Pancreas (tissue), 10 donors: ENCODE measurements at regions not wholly inside any gene's neighbourhood (a gene's known extent, or its start where the extent isn't known, plus 50 kb on each side); places are given as distances from the start of the nearest gene placed in this dataset.

Experiments
- ATAC-seq, 4 donors: fragments of 200-7000 bp; cut with Tn5 transposase; one replicate each; pipeline versions ENCODE4 v1.8.0 to v1.9.1; 2020; ENCODE audit warnings: mild to moderate bottlenecking in 4 of 4, moderate library complexity in 4 of 4
- DNase-seq, 6 donors: peaks; one replicate each; pipeline ENCODE4 v3.0.0-alpha.2; 2020
- FAIRE-seq: peaks from 2 replicates; lab custom pipeline; 2012; peaks lifted over from hg19 to GRCh38; lab: Jason Lieb, UNC
- H3K27ac ChIP-seq, 4 donors: fragments of 200-600 bp; sonication (generic); 1 replicate in 3 of 4; 2 replicates in 1 of 4; pipeline versions ENCODE4 v1.5.0 to v1.8.0; 2020
- H3K27me3 ChIP-seq, 4 donors: fragments of 200-600 bp; one replicate each; pipeline ENCODE4 v1.8.0; 2021
- H3K36me3 ChIP-seq, 3 donors: fragments of 200-600 bp; sonication (generic) in 1 of 3; one replicate each; pipeline versions ENCODE4 v1.5.0 to v1.8.0; 2020 to 2021
- H3K4me1 ChIP-seq, 3 donors: fragments of 200-600 bp; one replicate each; pipeline ENCODE4 v1.8.0; 2021
- H3K4me3 ChIP-seq, 4 donors: fragments of 200-600 bp; sonication (generic) in 2 of 4; one replicate each; pipeline versions ENCODE4 v1.5.0 to v1.8.0; 2020 to 2021
- H3K9me3 ChIP-seq, 4 donors: fragments of 200-600 bp; one replicate each; pipeline ENCODE4 v1.8.0; 2021
- WGBS, 2 donors: extraction: QIAGEN DNeasy Blood & Tissue Kit; methylation state at CpG; one replicate each; pipeline ENCODE4 v1.1.7; 2013; 5-methylcytosine and 5-hydroxymethylcytosine counted together
- intact Hi-C, 3 donors: fragments of 100-400 bp; cut with DNase I; formaldehyde crosslinking; loops; one replicate each; pipeline versions ENCODE4 v1.11.1 to v1.14.2; 2022
- TF ChIP-seq, protein P1 (sequence below), 4 donors: fragments of 200-600 bp; sonication (generic) in 3 of 4; IDR thresholded peaks; one replicate each; pipeline versions ENCODE4 v1.5.0 to v1.8.0; 2021; ENCODE audit warnings: antibody characterized with exemption in 4 of 4
- donor health status: healthy with polysubstance abuse.
- donor health status: DM: no; HTN: no; CAD: no; lungs with moderate emphysema.
- donor health status: DM: no; HTN: no; CAD: no.
- donor health status: control.
- donor health status: control.
- donor health status: Bipolar disorder and iron deficiency.
- donor health status: DM: yes; HTN: yes; CAD: no.
- donor health status: DM: no; HTN: no; CAD: no.
- donor health status: DM: no; HTN: no; CAD: no.
- donor health status: DM: yes; HTN: yes; CAD: no.

DNA sequence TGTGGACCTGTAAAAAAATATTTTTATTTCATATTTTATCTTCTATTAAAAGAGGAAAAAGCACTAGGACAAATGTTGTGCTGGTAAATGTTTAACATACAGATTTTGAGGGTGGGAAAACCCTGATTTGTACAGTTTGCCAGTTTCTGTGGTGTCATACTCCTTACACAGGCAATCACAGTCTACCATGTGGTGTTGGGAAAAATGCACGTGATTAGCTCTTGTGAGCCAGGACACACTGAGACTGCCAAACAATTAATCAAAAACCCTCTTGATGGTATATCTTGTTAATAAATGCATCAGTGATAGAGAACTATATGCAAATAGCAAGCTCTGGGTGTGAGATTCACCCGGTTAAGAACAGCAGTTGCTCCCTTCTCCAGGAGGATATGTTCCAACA, 136.5 kb upstream of the ZC3H11B start:
- WGBS, 2 donors, result 11 to 12% methylated on average over 2 of the region's 2 CpGs
- no peaks in the 10 kb centered on the region for H3K27me3 ChIP-seq
- no peak for DNase-seq
- H3K36me3 ChIP-seq, result no peaks in the 10 kb centered on the region
- no peaks in the 10 kb centered on the region for H3K4me1 ChIP-seq
- no peak for FAIRE-seq
- no peak for ATAC-seq
- intact Hi-C loops, result no loop called here
- TF ChIP-seq, protein P1, sequence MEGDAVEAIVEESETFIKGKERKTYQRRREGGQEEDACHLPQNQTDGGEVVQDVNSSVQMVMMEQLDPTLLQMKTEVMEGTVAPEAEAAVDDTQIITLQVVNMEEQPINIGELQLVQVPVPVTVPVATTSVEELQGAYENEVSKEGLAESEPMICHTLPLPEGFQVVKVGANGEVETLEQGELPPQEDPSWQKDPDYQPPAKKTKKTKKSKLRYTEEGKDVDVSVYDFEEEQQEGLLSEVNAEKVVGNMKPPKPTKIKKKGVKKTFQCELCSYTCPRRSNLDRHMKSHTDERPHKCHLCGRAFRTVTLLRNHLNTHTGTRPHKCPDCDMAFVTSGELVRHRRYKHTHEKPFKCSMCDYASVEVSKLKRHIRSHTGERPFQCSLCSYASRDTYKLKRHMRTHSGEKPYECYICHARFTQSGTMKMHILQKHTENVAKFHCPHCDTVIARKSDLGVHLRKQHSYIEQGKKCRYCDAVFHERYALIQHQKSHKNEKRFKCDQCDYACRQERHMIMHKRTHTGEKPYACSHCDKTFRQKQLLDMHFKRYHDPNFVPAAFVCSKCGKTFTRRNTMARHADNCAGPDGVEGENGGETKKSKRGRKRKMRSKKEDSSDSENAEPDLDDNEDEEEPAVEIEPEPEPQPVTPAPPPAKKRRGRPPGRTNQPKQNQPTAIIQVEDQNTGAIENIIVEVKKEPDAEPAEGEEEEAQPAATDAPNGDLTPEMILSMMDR (IDR thresholded peaks at IDR 0.05), result no peak
- H3K9me3 ChIP-seq, result no peaks in the 10 kb centered on the region
- H3K27ac ChIP-seq, result no peak overlapping the region
- no peak overlapping the region for H3K4me3 ChIP-seq

DNA sequence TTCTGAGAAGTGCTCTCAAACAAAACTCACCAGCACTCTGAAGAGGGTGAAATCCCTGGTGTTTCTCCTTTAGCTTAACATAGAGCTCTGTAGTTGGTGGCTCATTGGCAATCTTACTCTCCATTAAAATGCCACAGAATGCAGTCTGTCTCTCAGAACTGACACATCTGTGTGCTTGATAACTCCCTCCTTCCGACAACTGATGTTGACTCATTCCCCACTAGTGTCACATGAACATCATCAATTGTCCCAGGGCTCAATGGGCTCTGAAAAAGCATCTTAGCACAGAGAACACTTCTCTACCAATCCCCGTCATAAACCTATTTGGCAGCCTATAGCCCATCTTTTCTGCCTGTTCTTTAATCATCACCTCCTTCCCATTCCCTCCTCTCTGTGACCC, 133.2 kb upstream of the ZC3H11B start:
- intact Hi-C loops, result no loop called here
- no peak for FAIRE-seq

DNA sequence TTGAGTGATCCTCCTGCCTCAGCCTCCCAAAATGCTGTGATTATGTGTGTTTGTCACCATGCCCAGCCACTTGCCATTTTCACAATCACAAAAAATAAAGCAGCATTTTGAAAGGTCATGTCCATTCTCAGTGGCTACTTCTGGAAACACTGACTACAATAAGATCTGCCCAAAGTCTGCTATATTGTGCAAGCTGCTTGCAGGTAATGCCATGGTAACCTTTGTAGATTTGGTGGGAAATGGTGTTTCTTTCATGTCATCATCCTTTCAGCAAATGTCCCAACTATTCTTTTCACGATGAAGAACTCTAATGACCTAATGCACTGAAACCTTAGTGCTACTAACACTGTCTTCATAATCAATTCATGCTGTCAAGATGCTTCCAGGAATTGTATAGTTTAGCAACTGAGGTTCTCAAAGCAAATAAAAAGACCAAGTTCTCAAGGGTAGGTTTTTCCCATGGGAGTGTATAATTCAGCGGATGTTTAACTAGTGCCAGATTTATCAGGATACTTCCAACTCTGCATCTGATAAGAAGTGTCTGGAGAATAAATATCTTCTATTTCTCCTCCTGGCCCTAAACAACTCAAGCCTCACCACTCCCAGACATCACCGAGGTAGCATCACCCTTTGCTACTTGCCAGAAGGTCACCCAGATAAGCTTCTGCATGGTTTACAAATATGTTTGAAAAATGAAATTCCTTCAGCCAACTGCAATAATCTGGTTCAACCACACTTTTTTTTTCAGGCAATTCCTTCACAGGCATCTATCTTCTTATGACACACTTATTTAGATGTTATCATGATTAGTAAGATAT, 132.0 kb upstream of the ZC3H11B start:
- no peaks in the 10 kb centered on the region for H3K36me3 ChIP-seq
- no peak overlapping the region for H3K27ac ChIP-seq
- no peak for FAIRE-seq
- WGBS, 2 donors, result 42 to 43% methylated on average over 3 of the region's 3 CpGs
- no peak for DNase-seq
- H3K4me3 ChIP-seq, result no peak overlapping the region
- TF ChIP-seq, protein P1 (IDR thresholded peaks at IDR 0.05), result no peak
- H3K4me1 ChIP-seq, result no peaks in the 10 kb centered on the region
- H3K27me3 ChIP-seq, result no peaks in the 10 kb centered on the region
- H3K9me3 ChIP-seq, result no peaks in the 10 kb centered on the region
- intact Hi-C loops, result no loop called here
- no peak for ATAC-seq

More for the DNA sequence above, 133.2 kb upstream of the ZC3H11B start:
- Histone ChIP-seq H3K9me3 (no peaks in the 10 kb centered on the region), H3K4me1 (no peaks in the 10 kb centered on the region), H3K27me3 (no peaks in the 10 kb centered on the region), H3K4me3 (no peak overlapping the region), H3K36me3 (no peaks in the 10 kb centered on the region), H3K27ac (no peak overlapping the region)
- DNase-seq (no peak), ATAC-seq (no peak)
- TF ChIP-seq, protein P1 (IDR thresholded peaks at IDR 0.05), result no peak
- WGBS, 2 donors, result 91 to 96% methylated on average over 2 of the region's 2 CpGs

DNA sequence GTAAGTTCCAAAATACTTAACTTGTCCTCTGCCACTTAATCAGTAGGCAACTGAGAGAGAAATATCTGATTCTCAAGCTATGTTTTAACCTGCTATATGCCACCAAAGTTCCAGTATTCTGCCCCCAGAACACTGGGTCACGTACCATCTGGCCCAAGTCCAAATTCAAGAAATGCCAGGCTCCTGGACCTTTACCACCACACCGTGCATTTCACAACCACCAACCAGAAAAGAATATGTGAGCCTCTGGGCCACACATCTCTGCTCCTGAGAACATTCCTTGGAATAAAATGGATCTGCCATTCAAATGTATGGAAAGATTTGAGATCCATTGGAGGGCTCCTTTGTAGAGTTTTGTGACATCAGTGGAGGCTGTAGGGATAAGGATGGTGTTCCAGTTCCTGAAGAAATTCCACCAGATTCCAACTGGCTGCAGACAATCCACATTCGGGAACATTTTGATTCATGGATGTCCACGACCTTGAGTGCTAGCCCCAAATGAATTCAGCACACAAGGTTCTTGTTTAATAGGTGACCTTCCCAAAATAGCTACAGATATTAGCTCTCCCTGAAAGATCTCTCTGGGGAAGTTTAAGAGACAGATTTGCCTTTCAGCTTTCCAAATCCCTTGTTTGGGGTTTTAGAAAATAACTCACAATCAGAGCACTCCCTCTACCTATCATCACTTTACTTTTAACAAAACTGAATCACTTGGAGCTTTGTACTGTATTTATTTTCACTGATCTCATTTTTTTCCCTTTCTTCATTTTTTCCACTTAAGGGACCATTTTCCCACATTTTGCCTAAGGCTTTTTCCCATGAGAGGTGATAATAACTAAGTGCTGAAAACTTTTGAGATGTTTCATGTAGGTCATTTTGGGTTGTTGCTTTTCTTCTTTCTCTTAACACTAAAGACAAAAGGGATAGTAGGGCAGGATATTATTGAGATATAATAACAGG, 128.4 kb upstream of the ZC3H11B start:
- no peak for ATAC-seq

More for the DNA sequence above, 128.4 kb upstream of the ZC3H11B start:
- H3K4me3 ChIP-seq, result no peak overlapping the region
- H3K4me1 ChIP-seq, result no peaks in the 10 kb centered on the region
- H3K9me3 ChIP-seq, result no peaks in the 10 kb centered on the region
- intact Hi-C loops, result no loop called here
- WGBS, 2 donors, result 49 to 64% methylated on average over 4 of the region's 4 CpGs
- no peak for DNase-seq
- H3K27ac ChIP-seq, result no peak overlapping the region
- H3K27me3 ChIP-seq, result no peaks in the 10 kb centered on the region
- no peaks in the 10 kb centered on the region for H3K36me3 ChIP-seq
- TF ChIP-seq, protein P1 (IDR thresholded peaks at IDR 0.05), result no peak
- no peak for FAIRE-seq
